Activated CD8-positive, alpha-beta T cell treated with anti-CD3 and anti-CD28 coated beads for 36 hours (primary cell): ENCODE measurements at regions not wholly inside any gene's neighbourhood (a gene's known extent, or its start where the extent isn't known, plus 50 kb on each side); places are given as distances from the start of the nearest gene placed in this dataset.
"Not testable (repeated sequence)": the region's sequence is repeated elsewhere in the genome, so short reads cannot be mapped to it uniquely, and the experiment has no call there.

Experiments
- ATAC-seq: fragments of 200-7000 bp; cut with Tn5 transposase; one replicate; pipeline ENCODE4 v1.10.0; 2021; ENCODE audit warnings: mild to moderate bottlenecking, moderate library complexity
- CTCF ChIA-PET: fragments of 350-600 bp; sonication (Branson Sonifier 250); formaldehyde crosslinking; loops from one replicate; lab custom pipeline; 2021; ENCODE audit warnings: antibody characterized with exemption; lab: Charles Lee
- POLR2A ChIA-PET: fragments of 350-600 bp; sonication (Branson Sonifier 250); formaldehyde crosslinking; loops from one replicate; lab custom pipeline; 2021; ENCODE audit warnings: antibody characterized with exemption; lab: Charles Lee
- DNase-seq: peaks from one replicate; pipeline ENCODE4 v3.0.0-alpha.2; 2020
- H3K27ac Mint-ChIP-seq: one replicate; pipeline ENCODE4 v1.8.0; 2021; ENCODE audit warnings: mild to moderate bottlenecking, mixed read lengths
- H3K27me3 Mint-ChIP-seq: one replicate; pipeline ENCODE4 v1.8.0; 2021; ENCODE audit warnings: mixed read lengths
- H3K36me3 Mint-ChIP-seq: one replicate; pipeline ENCODE4 v1.8.0; 2021; ENCODE audit warnings: low read depth, mixed read lengths
- H3K4me1 Mint-ChIP-seq: one replicate; pipeline ENCODE4 v1.8.0; 2021; ENCODE audit warnings: low read depth, mixed read lengths
- H3K4me3 Mint-ChIP-seq: one replicate; pipeline ENCODE4 v1.8.0; 2021; ENCODE audit warnings: mild to moderate bottlenecking, moderate library complexity, mixed read lengths
- H3K9me3 Mint-ChIP-seq: one replicate; pipeline ENCODE4 v1.8.0; 2021; ENCODE audit warnings: mixed read lengths
- intact Hi-C: fragments of 100-400 bp; cut with micrococcal nuclease; formaldehyde crosslinking; loops from one replicate; pipeline ENCODE4 v1.10.0; 2022
- TF ChIP-seq, protein P1 (sequence below): fragments of 200-600 bp; IDR thresholded peaks from one replicate; pipeline ENCODE4 v1.8.0; 2022; ENCODE audit warnings: antibody characterized with exemption, mild to moderate bottlenecking

DNA sequence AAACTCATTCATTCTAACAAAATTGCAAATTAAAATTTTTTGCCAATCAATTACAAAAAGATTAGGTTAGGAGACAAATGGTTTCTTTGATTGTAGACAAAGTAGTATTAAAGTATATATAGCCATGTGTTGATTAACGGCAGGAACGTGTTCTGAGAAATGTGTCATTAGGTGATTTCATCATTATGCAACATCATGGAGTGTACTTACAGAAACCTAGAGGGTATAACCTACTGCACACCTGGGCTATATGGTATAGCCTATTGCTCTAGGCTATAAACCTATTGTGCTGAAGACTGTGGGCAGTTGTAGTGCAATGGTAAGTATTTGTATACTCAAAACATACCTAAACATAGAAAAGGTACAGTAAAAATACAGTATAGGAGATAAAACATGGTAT is 906.8 kb upstream of the SPRY2 start:
- DNase-seq (no peak), ATAC-seq (no peak)
- no peaks in the 10 kb centered on the region for H3K27me3 Mint-ChIP-seq
- H3K36me3 Mint-ChIP-seq: no peaks in the 10 kb centered on the region
- ChIA-PET POLR2A (no interaction called here), CTCF (no interaction called here)
- intact Hi-C loops: no loop called here
- no peaks in the 10 kb centered on the region for H3K4me1 Mint-ChIP-seq
- H3K4me3 Mint-ChIP-seq: no peak overlapping the region
- peaks cover 4% of the 10 kb centered on the region for H3K9me3 Mint-ChIP-seq
- no peak overlapping the region for H3K27ac Mint-ChIP-seq
- TF ChIP-seq, protein P1, sequence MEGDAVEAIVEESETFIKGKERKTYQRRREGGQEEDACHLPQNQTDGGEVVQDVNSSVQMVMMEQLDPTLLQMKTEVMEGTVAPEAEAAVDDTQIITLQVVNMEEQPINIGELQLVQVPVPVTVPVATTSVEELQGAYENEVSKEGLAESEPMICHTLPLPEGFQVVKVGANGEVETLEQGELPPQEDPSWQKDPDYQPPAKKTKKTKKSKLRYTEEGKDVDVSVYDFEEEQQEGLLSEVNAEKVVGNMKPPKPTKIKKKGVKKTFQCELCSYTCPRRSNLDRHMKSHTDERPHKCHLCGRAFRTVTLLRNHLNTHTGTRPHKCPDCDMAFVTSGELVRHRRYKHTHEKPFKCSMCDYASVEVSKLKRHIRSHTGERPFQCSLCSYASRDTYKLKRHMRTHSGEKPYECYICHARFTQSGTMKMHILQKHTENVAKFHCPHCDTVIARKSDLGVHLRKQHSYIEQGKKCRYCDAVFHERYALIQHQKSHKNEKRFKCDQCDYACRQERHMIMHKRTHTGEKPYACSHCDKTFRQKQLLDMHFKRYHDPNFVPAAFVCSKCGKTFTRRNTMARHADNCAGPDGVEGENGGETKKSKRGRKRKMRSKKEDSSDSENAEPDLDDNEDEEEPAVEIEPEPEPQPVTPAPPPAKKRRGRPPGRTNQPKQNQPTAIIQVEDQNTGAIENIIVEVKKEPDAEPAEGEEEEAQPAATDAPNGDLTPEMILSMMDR: no peak

DNA sequence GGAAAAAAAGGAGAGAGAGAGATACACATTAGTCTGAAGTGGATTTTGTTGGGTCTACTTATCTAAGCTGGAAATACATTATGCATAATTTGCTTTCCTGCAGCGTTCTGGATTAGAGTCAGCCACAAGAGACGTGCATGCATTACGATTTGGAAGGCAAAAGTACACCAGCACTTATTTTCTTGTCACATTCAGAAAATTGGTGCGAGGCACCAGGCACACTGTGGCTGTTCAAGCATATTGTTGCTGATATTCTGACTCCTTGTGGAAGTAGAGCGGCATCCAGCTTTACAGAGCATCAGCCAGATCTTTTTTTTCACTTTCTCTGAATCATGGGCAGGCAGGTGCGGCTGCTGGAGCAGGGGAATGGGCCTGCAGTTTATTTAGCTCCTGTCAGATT is 905.6 kb upstream of the SPRY2 start:
- intact Hi-C loops: no loop called here
- POLR2A ChIA-PET: no interaction called here
- Mint-ChIP-seq H3K4me3 (no peak overlapping the region), H3K27me3 (no peaks in the 10 kb centered on the region), H3K27ac (no peak overlapping the region), H3K36me3 (no peaks in the 10 kb centered on the region), H3K9me3 (peaks cover 4% of the 10 kb centered on the region), H3K4me1 (no peaks in the 10 kb centered on the region)
- TF ChIP-seq, protein P1: no peak
- no peak for ATAC-seq
- no peak for DNase-seq
- CTCF ChIA-PET: no interaction called here

DNA sequence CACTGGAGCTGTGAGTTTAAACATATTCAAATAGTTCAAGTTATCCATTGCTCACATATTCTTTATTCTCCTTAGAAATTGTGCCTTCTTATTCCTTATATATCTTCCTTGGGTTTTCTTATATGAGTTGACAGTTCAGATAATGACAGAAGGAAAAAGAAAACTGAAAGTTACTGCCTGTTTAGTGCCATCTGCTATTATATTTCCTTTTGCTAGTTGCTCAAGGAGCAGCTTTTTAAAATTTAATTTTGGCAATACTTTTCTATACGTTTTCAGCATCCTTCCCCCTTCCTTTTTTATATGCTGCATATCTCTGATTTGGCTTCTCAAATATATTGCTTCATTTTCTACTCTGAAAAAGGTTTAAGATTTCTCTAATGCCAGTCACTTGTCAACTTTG is 903.1 kb upstream of the SPRY2 start:
- no peak for ATAC-seq
- H3K4me3 Mint-ChIP-seq: no peak overlapping the region
- no peaks in the 10 kb centered on the region for H3K4me1 Mint-ChIP-seq
- H3K36me3 Mint-ChIP-seq: no peaks in the 10 kb centered on the region
- H3K27me3 Mint-ChIP-seq: no peaks in the 10 kb centered on the region
- POLR2A ChIA-PET: no interaction called here
- TF ChIP-seq, protein P1: no peak
- no peak for DNase-seq
- H3K27ac Mint-ChIP-seq: no peak overlapping the region
- peaks cover 5% of the 10 kb centered on the region for H3K9me3 Mint-ChIP-seq
- CTCF ChIA-PET: no interaction called here
- intact Hi-C loops: no loop called here

DNA sequence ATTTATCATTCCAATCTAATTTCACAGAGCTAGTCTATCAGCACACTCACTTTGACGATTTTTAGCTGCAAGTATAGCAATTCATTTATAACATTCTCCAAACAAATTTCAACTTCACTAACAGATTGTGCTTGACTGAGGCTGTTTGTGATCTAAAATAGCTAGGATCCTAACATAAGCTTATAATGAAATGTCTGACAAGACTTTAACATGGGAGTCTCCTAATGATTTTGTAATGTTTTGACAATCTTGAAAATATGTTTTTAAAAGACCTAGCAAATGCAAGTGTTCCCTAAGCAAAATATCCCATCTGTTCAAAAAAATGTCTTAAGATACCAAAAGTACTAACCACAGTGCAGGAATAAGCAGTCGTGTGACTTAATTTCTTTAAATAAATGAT is 889.5 kb upstream of the SPRY2 start:
- intact Hi-C loops: no loop called here
- Mint-ChIP-seq H3K27ac (no peak overlapping the region), H3K27me3 (no peaks in the 10 kb centered on the region), H3K4me3 (no peak overlapping the region), H3K36me3 (no peaks in the 10 kb centered on the region), H3K9me3 (peaks cover 3% of the 10 kb centered on the region), H3K4me1 (no peaks in the 10 kb centered on the region)
- TF ChIP-seq, protein P1: no peak
- ATAC-seq (no peak), DNase-seq (no peak)
- ChIA-PET POLR2A (no interaction called here), CTCF (no interaction called here)

DNA sequence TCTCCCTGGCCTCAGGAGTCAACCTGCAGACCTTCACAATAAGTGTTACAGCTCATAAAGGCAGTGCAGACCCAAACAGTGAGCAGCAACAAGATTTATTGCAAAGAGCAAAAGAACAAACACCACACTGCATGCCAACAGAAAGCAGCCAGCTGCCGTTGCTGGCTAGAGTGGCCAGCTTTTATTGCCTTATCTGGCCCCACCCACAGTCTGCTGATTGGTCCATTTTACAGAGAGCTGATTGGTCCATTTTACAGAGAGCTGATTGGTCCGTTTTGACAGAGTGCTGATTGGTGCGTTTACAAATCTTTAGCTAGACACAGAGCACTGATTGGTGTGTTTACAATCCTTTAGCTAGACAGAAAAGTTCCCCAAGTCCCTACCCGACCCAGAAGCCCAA is 885.9 kb upstream of the SPRY2 start:
- H3K4me3 Mint-ChIP-seq, CTCF ChIA-PET, DNase-seq, H3K9me3 Mint-ChIP-seq, intact Hi-C loops, ATAC-seq, H3K4me1 Mint-ChIP-seq, H3K27me3 Mint-ChIP-seq, H3K36me3 Mint-ChIP-seq, H3K27ac Mint-ChIP-seq, POLR2A ChIA-PET: not testable (repeated sequence)
